OCI-LY3 (cell line): ENCODE measurements at regions not wholly inside any gene's neighbourhood (a gene's known extent, or its start where the extent isn't known, plus 50 kb on each side); places are given as distances from the start of the nearest gene placed in this dataset.

Experiments
- H2AFZ ChIP-seq: fragments of 200-600, 300-600 bp; shearing (Covaris generic); 2 replicates; pipeline ENCODE4 v1.6.0; 2014; ENCODE audit warnings: antibody characterized with exemption, low read depth, low read length
- H3K27ac ChIP-seq: fragments of 200-600, 300-600 bp; sonication (generic); 2 replicates; pipeline ENCODE4 v1.5.1; 2014; ENCODE audit warnings: mild to moderate bottlenecking, low read length, moderate library complexity, mixed read lengths
- H3K27me3 ChIP-seq: fragments of 200-600, 300-600 bp; sonication (generic); 2 replicates; pipeline ENCODE4 v1.6.1; 2014; ENCODE audit warnings: low read depth, low read length, mixed read lengths
- H3K36me3 ChIP-seq: fragments of 200-600, 300-600 bp; sonication (generic); replicated peaks from 2 replicates; pipeline ENCODE3; 2014; ENCODE audit warnings: low read depth, low read length, mixed read lengths
- H3K4me1 ChIP-seq: fragments of 300-600, 200-600 bp; sonication (generic); 2 replicates; pipeline ENCODE4 v1.6.1; 2014; ENCODE audit warnings: low read length, mixed read lengths
- H3K4me2 ChIP-seq: fragments of 200-600, 300-600 bp; sonication (generic); 2 replicates; pipeline ENCODE4 v1.6.1; 2014; ENCODE audit warnings: low read length, mixed read lengths
- H3K4me3 ChIP-seq: fragments of 300-600, 200-600 bp; sonication (generic); 2 replicates; pipeline ENCODE4 v1.5.1; 2014; ENCODE audit warnings: antibody characterized with exemption, mild to moderate bottlenecking, low read length, moderate library complexity
- H3K79me2 ChIP-seq: fragments of 300-600, 200-600 bp; shearing (Covaris generic); 2 replicates; pipeline ENCODE4 v1.6.1; 2014; ENCODE audit warnings: mild to moderate bottlenecking, low read length, mixed read lengths
- H3K9ac ChIP-seq: fragments of 300-600, 200-600 bp; shearing (Covaris generic); 2 replicates; pipeline ENCODE4 v1.6.0; 2014; ENCODE audit warnings: mild to moderate bottlenecking, low read length, moderate library complexity
- H3K9me3 ChIP-seq: fragments of 200-600, 300-600 bp; shearing (Covaris generic); 2 replicates; pipeline ENCODE4 v1.6.1; 2014; ENCODE audit warnings: low read length, mixed read lengths; ENCODE audit not compliant: insufficient read depth
- H4K20me1 ChIP-seq: fragments of 200-600, 300-600 bp; sonication (generic); 2 replicates; pipeline ENCODE4 v1.6.1; 2016; ENCODE audit warnings: low read length, mixed read lengths; ENCODE audit not compliant: insufficient read depth
- CTCF ChIP-seq: fragments of 200-600, 300-600 bp; sonication (generic); IDR thresholded peaks from 2 replicates; pipeline ENCODE4 v1.5.1; 2014; ENCODE audit warnings: antibody characterized with exemption, low read length, low read depth
- EZH2phosphoT487 ChIP-seq: fragments of 200-600 bp; shearing (Covaris generic); IDR thresholded peaks from 2 replicates; pipeline ENCODE4 v1.6.1; 2018; ENCODE audit warnings: antibody characterized with exemption, mixed run types, low read depth

DNA sequence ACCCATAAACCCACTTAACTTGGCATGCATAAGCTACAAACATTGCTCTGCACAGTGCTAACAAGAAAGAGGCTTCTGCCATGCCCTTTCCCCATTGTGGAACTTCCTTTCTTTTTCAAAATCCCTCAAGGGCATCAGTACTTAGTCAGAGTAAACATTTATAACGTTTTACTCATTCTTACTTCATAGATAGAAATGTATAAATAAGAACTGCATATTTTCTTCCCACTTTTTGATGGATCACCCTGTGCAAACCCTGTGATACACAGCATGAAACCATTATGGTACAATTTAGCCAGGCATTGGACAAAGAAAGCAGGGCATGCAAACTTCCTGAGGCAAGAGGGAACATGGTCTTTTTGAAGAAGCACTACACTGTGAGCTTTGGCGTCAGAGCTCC lies 113.8 kb upstream of the FOXG1 start:
- Histone ChIP-seq H3K27me3 (no peaks in the 10 kb centered on the region), H3K79me2 (no peaks in the 10 kb centered on the region), H3K9me3 (no peaks in the 10 kb centered on the region), H3K9ac (no peak overlapping the region), H3K4me1 (no peaks in the 10 kb centered on the region), H2AFZ (no peak overlapping the region), H3K4me2 (no peak overlapping the region), H3K36me3 (no peaks in the 10 kb centered on the region), H3K27ac (no peak overlapping the region), H4K20me1 (no peaks in the 10 kb centered on the region), H3K4me3 (no peak overlapping the region)
- TF ChIP-seq CTCF (no peak), EZH2phosphoT487 (no peak)

DNA sequence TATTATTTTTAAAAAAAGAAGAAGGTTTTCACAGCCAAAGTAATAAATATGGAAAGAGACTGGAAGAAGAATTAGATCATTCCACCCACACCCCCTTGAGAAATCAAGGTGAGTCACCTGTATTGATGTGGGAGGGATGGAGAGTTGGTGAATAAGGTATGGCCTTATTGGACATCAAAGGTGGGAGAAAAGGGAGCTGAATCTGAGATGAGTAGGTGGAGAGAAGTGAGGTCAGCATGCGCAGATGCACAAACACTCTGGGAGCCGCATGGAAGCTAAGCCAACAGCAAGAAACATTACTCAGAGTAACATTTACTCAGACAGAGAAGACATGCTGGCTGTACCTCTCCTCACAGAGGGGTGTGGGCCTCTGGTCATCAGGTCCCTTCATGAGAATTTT lies 113.1 kb upstream of the FOXG1 start:
- H3K79me2 ChIP-seq: no peaks in the 10 kb centered on the region
- no peaks in the 10 kb centered on the region for H3K27me3 ChIP-seq
- no peaks in the 10 kb centered on the region for H3K9me3 ChIP-seq
- no peak overlapping the region for H2AFZ ChIP-seq
- TF ChIP-seq EZH2phosphoT487 (no peak), CTCF (no peak)
- no peaks in the 10 kb centered on the region for H3K4me1 ChIP-seq
- H3K9ac ChIP-seq: no peak overlapping the region
- H3K4me3 ChIP-seq: no peak overlapping the region
- H3K36me3 ChIP-seq: no peaks in the 10 kb centered on the region
- H3K4me2 ChIP-seq: no peak overlapping the region
- no peaks in the 10 kb centered on the region for H4K20me1 ChIP-seq
- no peak overlapping the region for H3K27ac ChIP-seq

- no peak overlapping the region for H2AFZ ChIP-seq
- H3K79me2 ChIP-seq: no peaks in the 10 kb centered on the region
- no peak overlapping the region for H3K4me3 ChIP-seq
- no peaks in the 10 kb centered on the region for H4K20me1 ChIP-seq
- no peaks in the 10 kb centered on the region for H3K36me3 ChIP-seq
- H3K9ac ChIP-seq: no peak overlapping the region
- H3K27ac ChIP-seq: no peak overlapping the region
- TF ChIP-seq EZH2phosphoT487 (no peak), CTCF (no peak)
- no peak overlapping the region for H3K4me2 ChIP-seq
- H3K27me3 ChIP-seq: no peaks in the 10 kb centered on the region
- no peaks in the 10 kb centered on the region for H3K4me1 ChIP-seq
- H3K9me3 ChIP-seq: no peaks in the 10 kb centered on the region
Observed at GRCh38 chr14:28656704-28657255, 109.8 kb upstream of the FOXG1 start.

- Histone ChIP-seq H3K4me3 (no peak overlapping the region), H3K9me3 (no peaks in the 10 kb centered on the region), H2AFZ (no peak overlapping the region), H4K20me1 (no peaks in the 10 kb centered on the region), H3K36me3 (no peaks in the 10 kb centered on the region), H3K27ac (no peak overlapping the region), H3K4me2 (no peak overlapping the region), H3K79me2 (no peaks in the 10 kb centered on the region), H3K9ac (no peak overlapping the region), H3K27me3 (no peaks in the 10 kb centered on the region), H3K4me1 (no peaks in the 10 kb centered on the region)
- TF ChIP-seq EZH2phosphoT487: no peak
- no peak for TF ChIP-seq CTCF
Observed at GRCh38 chr14:28661171-28661772, 105.3 kb upstream of the FOXG1 start.
